Sigmoid colon (tissue), 6 donors: ENCODE measurements at regions not wholly inside any gene's neighbourhood (a gene's known extent, or its start where the extent isn't known, plus 50 kb on each side); places are given as distances from the start of the nearest gene placed in this dataset.

Source experiments
- DNase-seq: peaks from one replicate; pipeline ENCODE4 v3.0.0-alpha.2; 2019
- H3K27ac ChIP-seq, 4 donors: fragments of 200-600 bp; sonication (generic); one replicate each; pipeline ENCODE4 v1.5.1; 2016 to 2019; ENCODE audit warnings: mild to moderate bottlenecking in 1 of 4
- H3K27me3 ChIP-seq, 3 donors: fragments of 200-600 bp; sonication (generic); one replicate each; pipeline ENCODE4 v1.5.1; 2019; ENCODE audit warnings: mild to moderate bottlenecking in 1 of 3
- H3K36me3 ChIP-seq, 4 donors: fragments of 200-600 bp; sonication (generic); one replicate each; pipeline ENCODE4 v1.5.1; 2016 to 2019
- H3K4me1 ChIP-seq, 4 donors: fragments of 200-600 bp; sonication (generic); one replicate each; pipeline ENCODE4 v1.5.1; 2017 to 2019
- H3K4me3 ChIP-seq, 4 donors: fragments of 200-600 bp; sonication (generic); one replicate each; pipeline ENCODE4 v1.5.1; 2017 to 2019; ENCODE audit warnings: mild to moderate bottlenecking in 2 of 4, moderate library complexity in 1 of 4
- H3K9me3 ChIP-seq, 4 donors: fragments of 200-600 bp in 3 of 4; sonication (generic) in 3 of 4; one replicate each; pipeline versions ENCODE4 v1.5.1 to v1.6.1; 2013 to 2019
- CTCF ChIP-seq, 4 experiments: fragments of 450-650 bp in 3 of 4; fragments of 200-600 bp in 1 of 4; IDR thresholded peaks; one replicate each; pipeline ENCODE4 v1.5.1; 2016 to 2019; ENCODE audit warnings: antibody characterized with exemption in 4 of 4, mild to moderate bottlenecking in 3 of 4, moderate library complexity in 2 of 4
- EP300 ChIP-seq, 4 donors: sonication (generic); formaldehyde crosslinking; IDR thresholded peaks; one replicate each; pipeline ENCODE4 v1.6.1; 2017; ENCODE audit warnings: antibody characterized with exemption in 4 of 4
- POLR2A ChIP-seq, 2 donors: fragments of 450-650 bp; IDR thresholded peaks; one replicate each; pipeline ENCODE4 v1.6.1; 2016; ENCODE audit warnings: antibody characterized with exemption in 2 of 2, mild to moderate bottlenecking in 2 of 2, moderate library complexity in 2 of 2
- POLR2AphosphoS5 ChIP-seq, 4 donors: sonication (generic); formaldehyde crosslinking; IDR thresholded peaks; one replicate each; pipeline ENCODE4 v1.6.1; 2017; ENCODE audit warnings: antibody characterized with exemption in 4 of 4
- WGBS, 2 donors: extraction: QIAGEN DNeasy Blood & Tissue Kit; methylation state at CpG; one replicate each; pipeline ENCODE4 v1.1.7; 2013; 5-methylcytosine and 5-hydroxymethylcytosine counted together
- intact Hi-C: fragments of 100-400 bp; cut with DNase I; formaldehyde crosslinking; loops from one replicate; pipeline ENCODE4 v1.15.1; 2023
- donor health status: healthy with polysubstance abuse.
- donor health status: healthy.

DNA sequence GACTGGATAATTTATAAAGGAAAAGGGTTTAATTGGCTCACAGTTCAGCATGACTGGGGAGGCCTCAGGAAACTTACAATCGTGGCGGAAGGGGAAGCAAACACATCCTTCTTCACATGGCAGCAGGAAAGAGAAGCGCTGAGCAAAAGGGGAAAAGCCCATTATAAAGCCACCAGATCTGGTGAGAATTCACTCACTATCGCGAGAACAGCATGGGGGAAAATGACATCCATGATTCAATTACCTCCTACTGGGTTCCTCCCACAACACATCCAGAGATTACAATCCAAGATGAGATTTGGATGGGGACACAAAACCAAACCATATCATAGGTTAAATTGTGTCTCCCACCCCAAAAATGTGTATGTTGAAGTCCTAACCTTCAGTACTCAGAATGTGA lies 491.7 kb downstream of the SETD4 start:
- Histone ChIP-seq H3K4me1 (no peaks in the 10 kb centered on the region), H3K27ac (no peak overlapping the region), H3K4me3 (no peak overlapping the region), H3K36me3 (no peaks in the 10 kb centered on the region), H3K9me3 (no peaks in the 10 kb centered on the region), H3K27me3 (no peaks in the 10 kb centered on the region)
- TF ChIP-seq EP300 (IDR thresholded peaks at IDR 0.05): no peak
- TF ChIP-seq POLR2A (IDR thresholded peaks at IDR 0.05): no peak
- no peak for TF ChIP-seq CTCF (IDR thresholded peaks at IDR 0.05)
- no peak for TF ChIP-seq POLR2AphosphoS5 (IDR thresholded peaks at IDR 0.05)
- 71 to 74% methylated on average over 5 of the region's 5 CpGs for WGBS, 2 donors
- intact Hi-C loops: no loop called here
- DNase-seq: no peak

- Histone ChIP-seq H3K9me3 (no peaks in the 10 kb centered on the region), H3K4me1 (no peaks in the 10 kb centered on the region), H3K27ac (no peak overlapping the region), H3K27me3 (no peaks in the 10 kb centered on the region), H3K36me3 (no peaks in the 10 kb centered on the region), H3K4me3 (no peak overlapping the region)
- 91 to 96% methylated on average over 3 of the region's 3 CpGs for WGBS, 2 donors
- no peak for TF ChIP-seq EP300 (IDR thresholded peaks at IDR 0.05)
- no peak for TF ChIP-seq CTCF (IDR thresholded peaks at IDR 0.05)
- no peak for TF ChIP-seq POLR2AphosphoS5 (IDR thresholded peaks at IDR 0.05)
- TF ChIP-seq POLR2A (IDR thresholded peaks at IDR 0.05): no peak
- DNase-seq: no peak
- intact Hi-C loops: no loop called here
Observed at GRCh38 chr21:35566874-35567273, 493.5 kb downstream of the SETD4 start.

DNA sequence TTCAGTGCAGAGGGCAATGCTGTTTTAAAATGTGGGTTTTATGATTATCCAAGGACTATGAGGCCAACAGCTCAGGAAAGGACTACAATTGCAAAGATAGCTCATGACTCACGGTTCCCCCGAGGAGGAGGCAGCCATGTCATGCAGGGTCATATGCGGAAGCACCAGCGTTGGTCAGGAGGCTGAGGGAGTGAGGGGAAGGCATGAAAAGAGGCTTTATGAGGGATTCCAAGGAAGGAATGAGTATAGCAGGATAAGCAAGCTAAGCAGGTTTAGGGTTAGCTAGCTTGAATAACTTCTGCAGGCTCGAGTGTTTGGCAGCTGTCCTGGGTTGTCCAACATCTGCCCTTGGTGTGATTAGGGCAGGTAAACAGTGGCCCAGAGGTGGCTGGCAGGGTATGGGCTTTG lies 495.1 kb downstream of the SETD4 start:
- intact Hi-C loops: no loop called here

DNA sequence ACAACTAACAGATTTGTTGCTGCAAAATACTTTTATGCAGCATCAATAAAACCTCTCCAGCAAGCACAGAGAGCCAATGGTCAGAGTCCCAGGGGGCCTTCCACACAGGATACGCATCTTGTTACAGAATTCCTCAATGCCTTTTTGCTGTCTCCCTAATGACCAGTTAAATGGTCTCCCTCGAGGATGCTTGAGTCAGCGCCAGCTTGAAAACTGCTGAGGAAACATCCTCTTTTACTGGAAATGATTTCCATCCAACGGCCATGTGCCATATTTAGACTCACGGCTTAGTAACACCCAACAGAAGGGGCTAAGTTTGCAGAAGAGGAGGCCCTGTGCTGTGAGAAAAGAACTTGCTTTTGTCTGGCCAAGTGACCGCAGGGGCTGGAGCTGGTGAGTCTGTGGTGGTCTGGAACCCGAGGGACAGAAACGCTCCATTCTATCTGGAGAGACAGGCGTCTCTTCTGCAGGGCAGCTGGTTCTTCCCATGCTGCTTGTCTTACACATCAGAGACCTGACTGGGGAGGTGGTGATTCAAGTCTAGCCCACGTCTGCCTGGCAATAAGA lies 496.4 kb downstream of the SETD4 start:
- Histone ChIP-seq H3K4me3 (no peak overlapping the region), H3K36me3 (no peaks in the 10 kb centered on the region), H3K27ac (peak overlapping the region in 1 of 4 donors; percentile 25), H3K9me3 (no peaks in the 10 kb centered on the region), H3K4me1 (no peaks in the 10 kb centered on the region), H3K27me3 (no peaks in the 10 kb centered on the region)
- intact Hi-C loops: no loop called here
- DNase-seq: peak; percentile 74
- WGBS, 2 donors: 55 to 71% methylated on average over 10 of the region's 10 CpGs
- TF ChIP-seq POLR2A (IDR thresholded peaks at IDR 0.05) (no peak), POLR2AphosphoS5 (IDR thresholded peaks at IDR 0.05) (peak in 1 of 4 donors; percentile 65), CTCF (IDR thresholded peaks at IDR 0.05) (no peak)

More for the DNA sequence above, 495.1 kb downstream of the SETD4 start:
- 42 to 62% methylated on average over 5 of the region's 5 CpGs for whole genome bisulfite sequencing, 2 donors
- no peak for DNase-seq
- H3K9me3 ChIP-seq: no peaks in the 10 kb centered on the region
- no peaks in the 10 kb centered on the region for H3K27me3 ChIP-seq
- TF ChIP-seq CTCF (IDR thresholded peaks at IDR 0.05) (no peak), POLR2A (IDR thresholded peaks at IDR 0.05) (no peak), EP300 (IDR thresholded peaks at IDR 0.05) (no peak), POLR2AphosphoS5 (IDR thresholded peaks at IDR 0.05) (peak in 1 of 4 donors; percentile 31)
- H3K4me1 ChIP-seq: no peaks in the 10 kb centered on the region
- H3K36me3 ChIP-seq: no peaks in the 10 kb centered on the region
- no peak overlapping the region for H3K27ac ChIP-seq
- H3K4me3 ChIP-seq: no peak overlapping the region

DNA sequence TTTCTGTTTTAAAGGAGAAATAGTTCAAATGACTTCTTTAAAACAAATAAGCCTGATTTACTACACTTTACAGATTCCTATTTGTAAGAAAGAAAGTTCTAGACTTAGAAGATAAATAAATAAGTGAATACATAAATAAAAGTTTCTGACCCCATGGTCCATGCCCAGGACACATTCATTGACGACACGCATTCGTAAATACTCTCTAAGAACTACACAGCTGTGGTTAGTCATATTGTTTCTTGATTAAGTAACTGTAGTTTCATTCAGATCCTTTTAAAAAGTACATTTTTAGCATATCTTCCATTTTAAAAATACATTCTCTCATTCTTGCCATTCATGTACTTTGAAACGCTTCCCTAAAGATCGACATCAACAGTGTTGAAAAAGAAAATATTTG lies 497.4 kb downstream of the SETD4 start:
- Histone ChIP-seq H3K9me3 (no peaks in the 10 kb centered on the region), H3K4me1 (no peaks in the 10 kb centered on the region), H3K27ac (no peak overlapping the region), H3K27me3 (no peaks in the 10 kb centered on the region), H3K36me3 (no peaks in the 10 kb centered on the region), H3K4me3 (no peak overlapping the region)
- no peak for DNase-seq
- TF ChIP-seq POLR2AphosphoS5 (IDR thresholded peaks at IDR 0.05) (no peak), POLR2A (IDR thresholded peaks at IDR 0.05) (no peak), CTCF (IDR thresholded peaks at IDR 0.05) (no peak), EP300 (IDR thresholded peaks at IDR 0.05) (no peak)
- WGBS, 2 donors: 86 to 89% methylated on average over 5 of the region's 5 CpGs
- intact Hi-C loops: no loop called here
